D721Med (cell line): ENCODE measurements at regions not wholly inside any gene's neighbourhood (a gene's known extent, or its start where the extent isn't known, plus 50 kb on each side); places are given as distances from the start of the nearest gene placed in this dataset.

Source experiments
- DNase-seq: peaks from one replicate; pipeline ENCODE4 v3.0.0; 2011; ENCODE audit warnings: low spot score; ENCODE audit not compliant: insufficient read length
- FAIRE-seq: peaks from 2 replicates; lab custom pipeline; 2011; peaks lifted over from hg19 to GRCh38; lab: Jason Lieb, UNC
- CTCF ChIP-seq: IDR thresholded peaks from 2 replicates; pipeline ENCODE4 v1.5.1; 2012; ENCODE audit warnings: mild to moderate bottlenecking, control low read depth; ENCODE audit not compliant: insufficient read depth; ENCODE audit errors: missing control alignments

GRCh38 chr3:13207975-13208705 lies 134.9 kb upstream of the IQSEC1 start:
- no peak for FAIRE-seq
- TF ChIP-seq CTCF: no peak
- DNase-seq: no peak

GRCh38 chr3:13207578-13207922 lies 134.3 kb upstream of the IQSEC1 start:
- DNase-seq: no peak
- no peak for FAIRE-seq
- no peak for TF ChIP-seq CTCF

- DNase-seq (no peak), FAIRE-seq (no peak)
- TF ChIP-seq CTCF: no peak
These were observed 133.8 kb upstream of the IQSEC1 start for GRCh38 chr3:13206799-13207577.

- no peak for FAIRE-seq
- no peak for DNase-seq
- no peak for TF ChIP-seq CTCF
These were observed 132.4 kb upstream of the IQSEC1 start for GRCh38 chr3:13205567-13206143.

- FAIRE-seq (no peak), DNase-seq (no peak)
- TF ChIP-seq CTCF: no peak
These were observed 130.9 kb upstream of the IQSEC1 start for GRCh38 chr3:13204177-13204581.

- TF ChIP-seq CTCF: no peak
- no peak for FAIRE-seq
- no peak for DNase-seq
These were observed 130.4 kb upstream of the IQSEC1 start for GRCh38 chr3:13203398-13204176.
